ENCODE measurements at regions not wholly inside any gene's neighbourhood (a gene's known extent, or its start where the extent isn't known, plus 50 kb on each side); places are given as distances from the start of the nearest gene placed in this dataset.

- BruUV-seq (replicated peaks): no TSS peak
- TF ChIP-seq POLR2AphosphoS5 (IDR thresholded peaks at IDR 0.05; ENCODE audit: low read depth, low read length) (no peak), CTCF (IDR thresholded peaks at IDR 0.05) (no peak)
- no peak for ATAC-seq
- no peak for DNase-seq (ENCODE audit: low read depth, low spot score)
- Histone ChIP-seq H3K36me3 (ENCODE audit: control insufficient read depth, insufficient read depth, low read length) (no peaks in the 10 kb centered on the region), H3K27ac (ENCODE audit: low read length) (no peak overlapping the region), H3K27me3 (ENCODE audit: control insufficient read depth, insufficient read depth, low read length) (no peaks in the 10 kb centered on the region), H3K9me3 (ENCODE audit: control insufficient read depth, insufficient read depth, low read depth, low read length) (no peaks in the 10 kb centered on the region), H3K4me3 (ENCODE audit: low read depth in 2 of 2, low read length in 2 of 2) (no peak overlapping the region), H3K4me1 (ENCODE audit: control insufficient read depth, insufficient read depth, low read length) (no peaks in the 10 kb centered on the region)
- CTCF ChIA-PET: no interaction called here
- intact Hi-C loops (cut with micrococcal nuclease; ENCODE audit: unreplicated experiment): no loop called here
- in situ Hi-C loops (cut with HindIII; ENCODE audit: low pct_unique_long_range_greater_than_20kb, low sequenced_read_pairs): no loop called here
- POLR2A ChIA-PET: no interaction called here
These were observed 87.0 kb upstream of the MAN1A1 start for GRCh38 chr6:119436583-119436982.

GRCh38 chr6:119431799-119432198 lies 82.2 kb upstream of the MAN1A1 start:
- H3K36me3 ChIP-seq (ENCODE audit: control insufficient read depth, insufficient read depth, low read length): no peaks in the 10 kb centered on the region
- no peak overlapping the region for H3K27ac ChIP-seq (ENCODE audit: low read length)
- no peaks in the 10 kb centered on the region for H3K27me3 ChIP-seq (ENCODE audit: control insufficient read depth, insufficient read depth, low read length)
- TF ChIP-seq CTCF (IDR thresholded peaks at IDR 0.05) (no peak), SIN3A (IDR thresholded peaks at IDR 0.05; ENCODE audit: borderline replicate concordance, insufficient read depth, low read depth, low read length) (no peak), TCF7L2 (IDR thresholded peaks at IDR 0.05; ENCODE audit: low read depth, low read length) (no peak), REST (IDR thresholded peaks at IDR 0.05; ENCODE audit: insufficient read depth in 1 of 2, low read depth in 2 of 2, low read length in 1 of 2) (no peak), POLR2AphosphoS5 (IDR thresholded peaks at IDR 0.05; ENCODE audit: low read depth, low read length) (no peak)
- no TSS peak for BruUV-seq (replicated peaks)
- no peak overlapping the region for H3K4me3 ChIP-seq (ENCODE audit: low read depth in 2 of 2, low read length in 2 of 2)
- DNase-seq (ENCODE audit: low read depth, low spot score): no peak
- H3K9me3 ChIP-seq (ENCODE audit: control insufficient read depth, insufficient read depth, low read depth, low read length): no peaks in the 10 kb centered on the region
- intact Hi-C loops (cut with micrococcal nuclease; ENCODE audit: unreplicated experiment) (no loop called here), in situ Hi-C loops (cut with HindIII; ENCODE audit: low pct_unique_long_range_greater_than_20kb, low sequenced_read_pairs) (no loop called here)
- no peak for ATAC-seq
- no peaks in the 10 kb centered on the region for H3K4me1 ChIP-seq (ENCODE audit: control insufficient read depth, insufficient read depth, low read length)
- ChIA-PET CTCF (no interaction called here), POLR2A (no interaction called here)

- POLR2A ChIA-PET: no interaction called here
- no peaks in the 10 kb centered on the region for H3K4me1 ChIP-seq (ENCODE audit: control insufficient read depth, insufficient read depth, low read length)
- no peaks in the 10 kb centered on the region for H3K9me3 ChIP-seq (ENCODE audit: control insufficient read depth, insufficient read depth, low read depth, low read length)
- no TSS peak for BruUV-seq (replicated peaks)
- intact Hi-C loops (cut with micrococcal nuclease; ENCODE audit: unreplicated experiment) (no loop called here), in situ Hi-C loops (cut with HindIII; ENCODE audit: low pct_unique_long_range_greater_than_20kb, low sequenced_read_pairs) (no loop called here)
- no peak for TF ChIP-seq POLR2AphosphoS5 (IDR thresholded peaks at IDR 0.05; ENCODE audit: low read depth, low read length)
- TF ChIP-seq TCF7L2 (IDR thresholded peaks at IDR 0.05; ENCODE audit: low read depth, low read length): no peak
- TF ChIP-seq SIN3A (IDR thresholded peaks at IDR 0.05; ENCODE audit: borderline replicate concordance, insufficient read depth, low read depth, low read length): no peak
- TF ChIP-seq CTCF (IDR thresholded peaks at IDR 0.05): no peak
- no peak for TF ChIP-seq REST (IDR thresholded peaks at IDR 0.05; ENCODE audit: insufficient read depth in 1 of 2, low read depth in 2 of 2, low read length in 1 of 2)
- no peaks in the 10 kb centered on the region for H3K27me3 ChIP-seq (ENCODE audit: control insufficient read depth, insufficient read depth, low read length)
- H3K36me3 ChIP-seq (ENCODE audit: control insufficient read depth, insufficient read depth, low read length): no peaks in the 10 kb centered on the region
- no peak overlapping the region for H3K27ac ChIP-seq (ENCODE audit: low read length)
- no peak overlapping the region for H3K4me3 ChIP-seq (ENCODE audit: low read depth in 2 of 2, low read length in 2 of 2)
- DNase-seq (ENCODE audit: low read depth, low spot score): no peak
- CTCF ChIA-PET: no interaction called here
- no peak for ATAC-seq
These were observed 81.2 kb upstream of the MAN1A1 start for GRCh38 chr6:119430805-119431204.
